ENCODE measurements at regions not wholly inside any gene's neighbourhood (a gene's known extent, or its start where the extent isn't known, plus 50 kb on each side); places are given as distances from the start of the nearest gene placed in this dataset.

DNA sequence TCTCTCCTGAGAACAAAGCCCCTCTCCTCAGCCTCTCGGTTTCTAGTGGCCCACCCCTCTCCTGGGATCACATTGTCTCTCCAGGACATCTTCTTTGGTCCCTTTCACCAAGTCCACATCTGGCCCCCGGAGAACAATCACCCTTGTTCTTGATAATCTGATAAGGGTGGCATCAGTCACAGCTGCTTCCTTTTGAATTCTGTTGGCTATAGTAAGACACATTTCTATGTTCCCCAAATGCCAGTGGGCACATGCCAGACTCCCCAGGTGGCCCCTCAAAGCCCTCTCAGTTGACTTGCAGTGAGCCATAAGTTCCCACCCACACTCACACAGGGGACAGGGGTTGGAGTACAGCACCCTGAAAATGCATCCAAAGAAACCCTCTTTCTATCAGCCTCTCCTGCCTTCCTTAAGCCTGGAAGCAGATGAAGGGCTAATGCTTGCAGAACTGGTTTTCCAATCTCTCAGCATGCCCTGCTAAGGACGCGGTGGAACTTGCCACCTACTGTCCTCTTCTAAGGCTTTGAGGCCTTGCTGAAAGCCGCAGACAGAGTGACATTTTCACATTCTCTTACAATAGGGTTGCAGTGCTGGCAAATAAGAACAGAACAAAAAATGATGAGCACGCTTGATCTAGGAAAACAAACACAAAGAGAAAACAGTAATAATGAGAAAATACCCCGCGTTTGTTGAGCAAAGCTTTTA lies 101.3 kb upstream of the SLCO3A1 start:
- DNase-seq = no peak
- no peak overlapping the region for H3K4me3 Mint-ChIP-seq
- peaks cover 11% of the 10 kb centered on the region for H3K27me3 Mint-ChIP-seq
- no peak overlapping the region for H3K27ac Mint-ChIP-seq
- intact Hi-C loops (cut with DNase I, micrococcal nuclease) = loop anchor here in 1 of 2 experiments (10.0 kb wide), 1 partner anchor 97 kb away; no protein-coding TSS in a partner anchor
- TF ChIP-seq, protein P1, sequence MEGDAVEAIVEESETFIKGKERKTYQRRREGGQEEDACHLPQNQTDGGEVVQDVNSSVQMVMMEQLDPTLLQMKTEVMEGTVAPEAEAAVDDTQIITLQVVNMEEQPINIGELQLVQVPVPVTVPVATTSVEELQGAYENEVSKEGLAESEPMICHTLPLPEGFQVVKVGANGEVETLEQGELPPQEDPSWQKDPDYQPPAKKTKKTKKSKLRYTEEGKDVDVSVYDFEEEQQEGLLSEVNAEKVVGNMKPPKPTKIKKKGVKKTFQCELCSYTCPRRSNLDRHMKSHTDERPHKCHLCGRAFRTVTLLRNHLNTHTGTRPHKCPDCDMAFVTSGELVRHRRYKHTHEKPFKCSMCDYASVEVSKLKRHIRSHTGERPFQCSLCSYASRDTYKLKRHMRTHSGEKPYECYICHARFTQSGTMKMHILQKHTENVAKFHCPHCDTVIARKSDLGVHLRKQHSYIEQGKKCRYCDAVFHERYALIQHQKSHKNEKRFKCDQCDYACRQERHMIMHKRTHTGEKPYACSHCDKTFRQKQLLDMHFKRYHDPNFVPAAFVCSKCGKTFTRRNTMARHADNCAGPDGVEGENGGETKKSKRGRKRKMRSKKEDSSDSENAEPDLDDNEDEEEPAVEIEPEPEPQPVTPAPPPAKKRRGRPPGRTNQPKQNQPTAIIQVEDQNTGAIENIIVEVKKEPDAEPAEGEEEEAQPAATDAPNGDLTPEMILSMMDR (IDR thresholded peaks at IDR 0.05) = no peak
- H3K36me3 Mint-ChIP-seq (ENCODE audit: low read depth) = no peaks in the 10 kb centered on the region
- Histone ChIP-seq H3K4me3 (ENCODE audit: low read length) (no peak overlapping the region), H3K36me3 (ENCODE audit: insufficient read depth, low read length) (no peaks in the 10 kb centered on the region), H3K27me3 (ENCODE audit: control insufficient read depth in 1 of 2, insufficient read depth in 2 of 2, low read length in 2 of 2) (no peaks in the 10 kb centered on the region), H3K27ac (ENCODE audit: low read depth in 1 of 2, low read length in 2 of 2) (no peak overlapping the region), H3K4me1 (ENCODE audit: insufficient read depth, low read length) (no peaks in the 10 kb centered on the region), H3K9me3 (ENCODE audit: control insufficient read depth in 1 of 2, insufficient read depth in 1 of 2, low read length in 2 of 2) (peaks cover 0 to 4% of the 10 kb centered on the region in 2 experiments)
- ATAC-seq (ENCODE audit: poor library complexity) = no peak
- H3K4me1 Mint-ChIP-seq (ENCODE audit: low read depth) = no peaks in the 10 kb centered on the region
- ChIA-PET POLR2A (no interaction called here), CTCF (no interaction called here)
- peaks cover 2% of the 10 kb centered on the region for H3K9me3 Mint-ChIP-seq

DNA sequence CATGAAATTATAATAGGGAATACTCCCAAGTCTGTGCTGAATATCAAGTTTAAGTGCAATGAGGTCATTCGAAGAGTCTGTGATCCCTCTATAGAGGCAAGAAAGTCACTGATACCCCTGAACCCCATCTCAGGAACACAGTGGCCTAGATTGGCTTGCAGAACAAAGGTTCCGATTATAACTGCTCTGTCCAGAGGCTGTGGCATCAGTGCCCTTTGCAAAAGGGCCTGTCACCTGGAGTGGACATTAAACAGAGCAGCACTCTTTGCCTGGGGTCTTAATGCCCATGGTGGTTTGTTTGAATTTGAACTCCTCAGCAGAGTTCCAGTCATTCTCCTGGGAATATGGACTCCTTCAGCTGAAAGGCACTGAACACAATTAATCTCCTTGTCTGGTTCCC lies 93.9 kb upstream of the SLCO3A1 start:
- Histone ChIP-seq H3K36me3 (ENCODE audit: insufficient read depth, low read length) (no peaks in the 10 kb centered on the region), H3K4me1 (ENCODE audit: insufficient read depth, low read length) (no peaks in the 10 kb centered on the region), H3K4me3 (ENCODE audit: low read length) (no peak overlapping the region), H3K9me3 (ENCODE audit: control insufficient read depth in 1 of 2, insufficient read depth in 1 of 2, low read length in 2 of 2) (no peaks in the 10 kb centered on the region), H3K27ac (ENCODE audit: low read depth in 1 of 2, low read length in 2 of 2) (no peak overlapping the region), H3K27me3 (ENCODE audit: control insufficient read depth in 1 of 2, insufficient read depth in 2 of 2, low read length in 2 of 2) (no peaks in the 10 kb centered on the region)
- POLR2A ChIA-PET = no interaction called here
- Mint-ChIP-seq H3K27ac (no peak overlapping the region), H3K9me3 (no peaks in the 10 kb centered on the region), H3K4me3 (no peak overlapping the region), H3K4me1 (ENCODE audit: low read depth) (no peaks in the 10 kb centered on the region), H3K27me3 (peaks cover 10% of the 10 kb centered on the region), H3K36me3 (ENCODE audit: low read depth) (no peaks in the 10 kb centered on the region)
- DNase-seq (no peak), ATAC-seq (ENCODE audit: poor library complexity) (no peak)
- intact Hi-C loops (cut with DNase I, micrococcal nuclease) = loop anchor here in 1 of 2 experiments (10.0 kb wide), 1 partner anchor 105 kb away; no protein-coding TSS in a partner anchor
- CTCF ChIA-PET = no interaction called here
- TF ChIP-seq, protein P1 (IDR thresholded peaks at IDR 0.05) = no peak

DNA sequence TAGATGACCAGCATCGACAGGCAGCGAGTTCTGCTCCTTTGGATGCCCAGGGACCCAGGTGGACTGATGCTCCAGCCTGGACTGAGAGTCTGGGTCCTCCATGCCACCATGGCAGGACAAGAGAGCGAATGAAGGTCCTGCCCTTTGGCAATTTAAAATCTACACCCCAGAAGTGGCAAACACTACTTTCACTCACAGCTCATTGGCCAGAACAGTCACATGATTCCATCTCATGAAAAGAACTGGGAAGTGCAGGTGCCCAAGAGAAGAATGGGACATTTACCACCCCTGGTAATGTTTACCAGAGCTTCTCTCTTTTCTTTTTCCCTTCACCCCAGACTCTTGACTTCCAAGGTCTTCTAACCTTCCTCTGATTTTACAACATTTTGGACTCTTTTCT lies 87.8 kb upstream of the SLCO3A1 start:
- ATAC-seq (ENCODE audit: poor library complexity) (no peak), DNase-seq (no peak)
- Histone ChIP-seq H3K27me3 (ENCODE audit: control insufficient read depth in 1 of 2, insufficient read depth in 2 of 2, low read length in 2 of 2) (peaks cover 0 to 7% of the 10 kb centered on the region in 2 experiments), H3K4me1 (ENCODE audit: insufficient read depth, low read length) (no peaks in the 10 kb centered on the region), H3K36me3 (ENCODE audit: insufficient read depth, low read length) (no peaks in the 10 kb centered on the region), H3K27ac (ENCODE audit: low read depth in 1 of 2, low read length in 2 of 2) (no peak overlapping the region), H3K9me3 (ENCODE audit: control insufficient read depth in 1 of 2, insufficient read depth in 1 of 2, low read length in 2 of 2) (no peaks in the 10 kb centered on the region), H3K4me3 (ENCODE audit: low read length) (no peak overlapping the region)
- ChIA-PET CTCF (no interaction called here), POLR2A (no interaction called here)
- intact Hi-C loops (cut with DNase I, micrococcal nuclease) = no loop called here
- no peaks in the 10 kb centered on the region for H3K36me3 Mint-ChIP-seq (ENCODE audit: low read depth)
- no peaks in the 10 kb centered on the region for H3K9me3 Mint-ChIP-seq
- no peak overlapping the region for H3K27ac Mint-ChIP-seq
- no peaks in the 10 kb centered on the region for H3K4me1 Mint-ChIP-seq (ENCODE audit: low read depth)
- no peak overlapping the region for H3K4me3 Mint-ChIP-seq
- TF ChIP-seq, protein P1 (IDR thresholded peaks at IDR 0.05) = no peak
- peaks cover 25% of the 10 kb centered on the region for H3K27me3 Mint-ChIP-seq

Measured in CD4-positive, alpha-beta T cell (primary cell).